Stomach (tissue), 8 donors: ENCODE measurements at regions not wholly inside any gene's neighbourhood (a gene's known extent, or its start where the extent isn't known, plus 50 kb on each side); places are given as distances from the start of the nearest gene placed in this dataset.

ENCODE experiments used
- DNase-seq, 2 donors: peaks; one replicate each; pipeline versions ENCODE4 v3.0.0 to v3.0.0-alpha.2; 2013 to 2019
- H3K27ac ChIP-seq, 5 donors: fragments of 200-600 bp in 4 of 5; sonication (generic) in 4 of 5; one replicate each; pipeline ENCODE4 v1.5.1; 2013 to 2019; ENCODE audit warnings: mild to moderate bottlenecking in 1 of 5, moderate library complexity in 1 of 5
- H3K27me3 ChIP-seq, 3 donors: fragments of 200-600 bp; sonication (generic); one replicate each; pipeline ENCODE4 v1.5.1; 2017 to 2019; ENCODE audit warnings: mixed run types in 1 of 3
- H3K36me3 ChIP-seq, 4 donors: fragments of 200-600 bp; sonication (generic); 1 replicate in 3 of 4; 2 replicates in 1 of 4; pipeline ENCODE4 v1.5.1; 2016 to 2019
- H3K4me1 ChIP-seq, 4 donors: fragments of 200-600 bp; sonication (generic); one replicate each; pipeline ENCODE4 v1.5.1; 2016 to 2019
- H3K4me3 ChIP-seq, 4 donors: fragments of 200-600 bp; sonication (generic) in 3 of 4; one replicate each; pipeline ENCODE4 v1.5.1; 2016 to 2019; ENCODE audit warnings: mild to moderate bottlenecking in 1 of 4
- H3K9me3 ChIP-seq, 4 donors: fragments of 200-600 bp; sonication (generic); one replicate each; pipeline ENCODE4 v1.5.1; 2016 to 2019
- CTCF ChIP-seq, 7 experiments: fragments of 450-650 bp in 4 of 7; fragments of 200-600 bp in 3 of 7; sonication (generic) in 3 of 7; IDR thresholded peaks; one replicate each; pipeline ENCODE4 v1.5.1; 2016 to 2019; ENCODE audit warnings: antibody characterized with exemption in 7 of 7, control low read depth in 2 of 7, mild to moderate bottlenecking in 1 of 7
- EP300 ChIP-seq: sonication (generic); formaldehyde crosslinking; IDR thresholded peaks from one replicate; pipeline ENCODE4 v1.6.1; 2017; ENCODE audit warnings: antibody characterized with exemption
- POLR2A ChIP-seq, 4 donors: fragments of 450-650 bp; IDR thresholded peaks; one replicate each; pipeline ENCODE4 v1.6.1; 2016; ENCODE audit warnings: antibody characterized with exemption in 4 of 4, control low read depth in 2 of 4, mild to moderate bottlenecking in 1 of 4, moderate library complexity in 1 of 4
- POLR2AphosphoS5 ChIP-seq, 3 donors: sonication (generic); formaldehyde crosslinking; IDR thresholded peaks; one replicate each; pipeline ENCODE4 v1.6.1; 2016; ENCODE audit warnings: antibody characterized with exemption in 3 of 3
- WGBS, 5 donors: extraction: QIAGEN DNeasy Blood & Tissue Kit in 3 of 5; methylation state at CpG; one replicate each; pipeline versions ENCODE4 v1.1.5 to v1.1.7; 2013 to 2018; 5-methylcytosine and 5-hydroxymethylcytosine counted together
- intact Hi-C: fragments of 100-400 bp; cut with DNase I; formaldehyde crosslinking; loops from one replicate; pipeline ENCODE4 v1.15.1; 2023; ENCODE audit warnings: low total_unique reads
- donor health status: healthy with polysubstance abuse.
- donor health status: Bipolar disorder and iron deficiency.
- donor health status: healthy.

GRCh38 chr12:93059288-93059687 lies 130.2 kb upstream of the EEA1 start:
- Histone ChIP-seq H3K9me3 (no peaks in the 10 kb centered on the region), H3K27ac (no peak overlapping the region), H3K36me3 (no peaks in the 10 kb centered on the region), H3K27me3 (no peaks in the 10 kb centered on the region), H3K4me3 (no peak overlapping the region), H3K4me1 (peaks cover 0 to 22% (median 5%) of the 10 kb centered on the region in 4 donors)
- 93 to 98% (median 95%) methylated on average over 2 of the region's 2 CpGs for WGBS, 5 donors
- intact Hi-C loops, result no loop called here
- no peak for TF ChIP-seq CTCF (IDR thresholded peaks at IDR 0.05)
- no peak for TF ChIP-seq POLR2A (IDR thresholded peaks at IDR 0.05)
- TF ChIP-seq POLR2AphosphoS5 (IDR thresholded peaks at IDR 0.05), result no peak
- DNase-seq, result no peak

GRCh38 chr12:93059925-93060665 lies 131.0 kb upstream of the EEA1 start:
- intact Hi-C loops, result no loop called here
- Histone ChIP-seq H3K4me3 (no peak overlapping the region), H3K27ac (peak overlapping the region in 1 of 5 donors; percentile 76), H3K4me1 (peaks cover 0 to 22% (median 5%) of the 10 kb centered on the region in 4 donors), H3K36me3 (no peaks in the 10 kb centered on the region), H3K9me3 (no peaks in the 10 kb centered on the region), H3K27me3 (no peaks in the 10 kb centered on the region)
- WGBS, 5 donors, result 70 to 83% (median 77%) methylated on average over 5 of the region's 5 CpGs
- peak in 1 of 2 donors; percentile 22 for DNase-seq
- no peak for TF ChIP-seq POLR2AphosphoS5 (IDR thresholded peaks at IDR 0.05)
- TF ChIP-seq EP300, result no peak
- TF ChIP-seq CTCF (IDR thresholded peaks at IDR 0.05), result no peak
- no peak for TF ChIP-seq POLR2A (IDR thresholded peaks at IDR 0.05)

- intact Hi-C loops, result no loop called here
- no peak overlapping the region for H3K4me3 ChIP-seq
- 61 to 73% (median 65%) methylated on average over 8 of the region's 8 CpGs for WGBS, 5 donors
These were observed 131.8 kb upstream of the EEA1 start for GRCh38 chr12:93060666-93061472.

More at GRCh38 chr12:93060666-93061472, 131.8 kb upstream of the EEA1 start:
- Histone ChIP-seq H3K4me1 (peaks cover 0 to 22% (median 5%) of the 10 kb centered on the region in 4 donors), H3K9me3 (no peaks in the 10 kb centered on the region), H3K36me3 (no peaks in the 10 kb centered on the region), H3K27ac (peak overlapping the region in 2 of 5 donors; percentile 38 to 76), H3K27me3 (no peaks in the 10 kb centered on the region)
- peak in 1 of 2 donors; percentile 89 for DNase-seq
- no peak for TF ChIP-seq POLR2A (IDR thresholded peaks at IDR 0.05)
- no peak for TF ChIP-seq EP300
- no peak for TF ChIP-seq POLR2AphosphoS5 (IDR thresholded peaks at IDR 0.05)
- no peak for TF ChIP-seq CTCF (IDR thresholded peaks at IDR 0.05)
